Upper lobe of left lung (tissue), 6 donors: ENCODE measurements at regions not wholly inside any gene's neighbourhood (a gene's known extent, or its start where the extent isn't known, plus 50 kb on each side); places are given as distances from the start of the nearest gene placed in this dataset.

Experiments used
- ATAC-seq, 2 donors: fragments of 200-7000 bp; cut with Tn5 transposase; one replicate each; pipeline ENCODE4 v1.9.1; 2022; ENCODE audit warnings: mild to moderate bottlenecking in 2 of 2, moderate library complexity in 2 of 2; ENCODE audit not compliant: low FRiP score in 2 of 2
- DNase-seq, 2 donors: peaks; one replicate each; pipeline ENCODE4 v3.0.0-alpha.2; 2019 to 2020
- H3K27ac ChIP-seq, 4 donors: fragments of 200-600 bp; sonication (generic); one replicate each; pipeline ENCODE4 v1.5.1; 2016 to 2019
- H3K27me3 ChIP-seq, 4 donors: fragments of 200-600 bp; sonication (generic); one replicate each; pipeline ENCODE4 v1.5.1; 2017 to 2019
- H3K36me3 ChIP-seq, 4 donors: fragments of 200-600 bp; sonication (generic); one replicate each; pipeline ENCODE4 v1.5.1; 2016 to 2019
- H3K4me1 ChIP-seq, 4 donors: fragments of 200-600 bp; sonication (generic); one replicate each; pipeline ENCODE4 v1.5.1; 2018 to 2019
- H3K4me3 ChIP-seq, 4 donors: fragments of 200-600 bp; sonication (generic); one replicate each; pipeline ENCODE4 v1.5.1; 2017 to 2019; ENCODE audit warnings: mild to moderate bottlenecking in 2 of 4, moderate library complexity in 1 of 4
- H3K9me3 ChIP-seq, 4 donors: fragments of 200-600 bp; sonication (generic); one replicate each; pipeline ENCODE4 v1.5.1; 2018 to 2019
- EP300 ChIP-seq, 4 donors: sonication (generic); formaldehyde crosslinking; IDR thresholded peaks; one replicate each; pipeline ENCODE4 v1.5.1; 2017; ENCODE audit warnings: antibody characterized with exemption in 4 of 4, control low read depth in 2 of 4
- POLR2A ChIP-seq, 4 donors: fragments of 450-650 bp; IDR thresholded peaks; one replicate each; pipeline ENCODE4 v1.5.1; 2016 to 2017; ENCODE audit warnings: antibody characterized with exemption in 4 of 4, mild to moderate bottlenecking in 2 of 4
- POLR2AphosphoS5 ChIP-seq, 2 donors: sonication (generic); formaldehyde crosslinking; IDR thresholded peaks; one replicate each; pipeline ENCODE4 v1.5.1; 2017; ENCODE audit warnings: antibody characterized with exemption in 2 of 2
- WGBS, 2 donors: methylation state at CpG; one replicate each; pipeline ENCODE4 v1.1.5; 2017 to 2018; 5-methylcytosine and 5-hydroxymethylcytosine counted together
- TF ChIP-seq, protein P1 (sequence below), 6 experiments: fragments of 450-650 bp in 4 of 6; fragments of 200-600 bp in 2 of 6; sonication (generic) in 2 of 6; IDR thresholded peaks; one replicate each; pipeline ENCODE4 v1.5.1; 2016 to 2019; ENCODE audit warnings: antibody characterized with exemption in 6 of 6
- donor health status: DM: no; HTN: no; CAD: no; lungs with moderate emphysema.
- donor health status: DM: no; HTN: yes; CAD: no; lungs with severe emphysema.

DNA sequence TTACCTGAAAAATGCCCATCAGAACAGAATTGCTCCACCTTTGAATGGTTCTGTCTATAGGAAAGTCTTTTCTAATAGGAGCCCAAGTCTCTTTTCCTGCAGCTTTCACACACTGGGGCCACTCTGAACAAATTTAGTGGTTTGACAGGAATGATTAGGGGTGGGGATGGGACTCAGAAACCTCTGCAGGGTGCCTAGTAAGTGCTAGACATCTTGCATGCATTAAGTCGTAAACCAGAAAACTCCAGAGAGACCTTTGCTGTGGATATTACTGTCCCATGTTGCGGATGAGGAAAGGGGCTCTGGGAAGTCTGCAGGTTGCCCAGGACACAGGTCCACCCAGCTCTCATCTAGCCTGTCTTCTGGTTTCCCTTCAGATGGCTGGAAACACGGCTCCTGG is 189.7 kb downstream of the OPA1 start:
- TF ChIP-seq EP300 (IDR thresholded peaks at IDR 0.05) (no peak), POLR2A (IDR thresholded peaks at IDR 0.05) (no peak), POLR2AphosphoS5 (IDR thresholded peaks at IDR 0.05) (no peak)
- TF ChIP-seq, protein P1, sequence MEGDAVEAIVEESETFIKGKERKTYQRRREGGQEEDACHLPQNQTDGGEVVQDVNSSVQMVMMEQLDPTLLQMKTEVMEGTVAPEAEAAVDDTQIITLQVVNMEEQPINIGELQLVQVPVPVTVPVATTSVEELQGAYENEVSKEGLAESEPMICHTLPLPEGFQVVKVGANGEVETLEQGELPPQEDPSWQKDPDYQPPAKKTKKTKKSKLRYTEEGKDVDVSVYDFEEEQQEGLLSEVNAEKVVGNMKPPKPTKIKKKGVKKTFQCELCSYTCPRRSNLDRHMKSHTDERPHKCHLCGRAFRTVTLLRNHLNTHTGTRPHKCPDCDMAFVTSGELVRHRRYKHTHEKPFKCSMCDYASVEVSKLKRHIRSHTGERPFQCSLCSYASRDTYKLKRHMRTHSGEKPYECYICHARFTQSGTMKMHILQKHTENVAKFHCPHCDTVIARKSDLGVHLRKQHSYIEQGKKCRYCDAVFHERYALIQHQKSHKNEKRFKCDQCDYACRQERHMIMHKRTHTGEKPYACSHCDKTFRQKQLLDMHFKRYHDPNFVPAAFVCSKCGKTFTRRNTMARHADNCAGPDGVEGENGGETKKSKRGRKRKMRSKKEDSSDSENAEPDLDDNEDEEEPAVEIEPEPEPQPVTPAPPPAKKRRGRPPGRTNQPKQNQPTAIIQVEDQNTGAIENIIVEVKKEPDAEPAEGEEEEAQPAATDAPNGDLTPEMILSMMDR (IDR thresholded peaks at IDR 0.05), result no peak
- H3K4me3 ChIP-seq, result no peak overlapping the region
- peaks cover 0 to 10% (median 5%) of the 10 kb centered on the region in 4 donors for H3K4me1 ChIP-seq
- no peaks in the 10 kb centered on the region for H3K36me3 ChIP-seq
- no peak for ATAC-seq
- 80 to 100% methylated on average over 3 of the region's 3 CpGs for WGBS, 2 donors
- H3K27me3 ChIP-seq, result no peaks in the 10 kb centered on the region
- no peaks in the 10 kb centered on the region for H3K9me3 ChIP-seq
- no peak overlapping the region for H3K27ac ChIP-seq
- no peak for DNase-seq

DNA sequence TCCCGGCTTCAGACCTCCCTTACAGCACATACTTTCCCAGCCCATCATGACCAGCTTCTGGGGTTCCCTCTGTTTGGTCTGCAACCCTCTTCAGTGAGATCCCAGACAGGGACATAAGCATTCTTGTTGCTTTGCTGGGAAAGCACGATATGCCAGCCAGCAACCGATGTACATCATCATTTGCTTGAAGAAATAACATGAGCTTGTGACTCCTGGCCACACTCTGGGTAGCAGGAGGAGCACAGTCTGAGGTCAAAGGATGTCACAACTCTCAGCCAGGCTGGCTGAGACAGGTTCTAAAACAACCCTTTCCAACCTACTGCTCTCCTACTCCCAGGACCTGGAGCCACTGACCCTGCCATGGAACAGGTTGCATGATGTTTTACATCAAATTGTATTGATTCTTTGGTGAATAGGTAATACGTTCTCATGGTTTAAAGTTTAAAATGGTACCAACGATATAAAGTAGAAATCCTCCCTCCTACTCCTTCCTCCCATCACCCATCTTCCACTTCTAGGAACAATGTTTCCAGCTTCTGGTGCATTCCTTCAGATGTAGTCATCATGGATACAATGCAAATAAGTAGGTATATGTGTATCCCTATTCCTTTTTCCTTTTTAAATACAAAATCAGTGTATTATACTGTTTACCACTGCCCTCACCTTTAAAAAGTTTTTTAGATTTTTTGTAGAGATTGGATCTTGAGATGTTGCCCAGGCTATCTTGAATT is 190.3 kb downstream of the OPA1 start:
- Histone ChIP-seq H3K27me3 (no peaks in the 10 kb centered on the region), H3K4me1 (peaks cover 3 to 16% (median 10%) of the 10 kb centered on the region in 4 donors), H3K4me3 (no peak overlapping the region), H3K9me3 (no peaks in the 10 kb centered on the region), H3K27ac (no peak overlapping the region), H3K36me3 (no peaks in the 10 kb centered on the region)
- 88 to 91% methylated on average over 5 of the region's 5 CpGs for WGBS, 2 donors
- DNase-seq (no peak), ATAC-seq (no peak)
- TF ChIP-seq, protein P1 (IDR thresholded peaks at IDR 0.05), result no peak
- TF ChIP-seq POLR2AphosphoS5 (IDR thresholded peaks at IDR 0.05) (no peak), POLR2A (IDR thresholded peaks at IDR 0.05) (no peak), EP300 (IDR thresholded peaks at IDR 0.05) (no peak)

DNA sequence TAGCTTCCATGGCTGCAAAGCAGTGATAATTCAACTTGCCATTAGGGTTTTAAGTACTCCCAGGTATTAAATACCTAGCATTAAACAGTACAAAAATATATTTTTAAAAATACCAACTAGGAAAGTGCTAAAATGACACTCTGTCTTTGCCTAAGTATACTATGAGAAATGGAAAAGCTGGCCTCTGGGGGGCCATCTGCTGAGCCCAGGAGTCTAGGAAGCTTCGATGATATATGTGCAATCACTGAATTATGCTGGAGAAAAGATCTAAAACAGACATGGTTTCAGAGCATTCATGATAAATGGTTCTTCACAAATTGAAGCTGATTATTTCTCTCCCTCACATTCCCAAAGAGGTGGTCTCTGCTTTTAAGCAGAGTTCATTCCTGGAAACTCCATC is 191.8 kb downstream of the OPA1 start:
- Histone ChIP-seq H3K36me3 (no peaks in the 10 kb centered on the region), H3K27me3 (no peaks in the 10 kb centered on the region), H3K9me3 (no peaks in the 10 kb centered on the region), H3K27ac (no peak overlapping the region), H3K4me1 (peaks cover 3 to 23% (median 15%) of the 10 kb centered on the region in 4 donors), H3K4me3 (no peak overlapping the region)
- DNase-seq (no peak), ATAC-seq (no peak)
- TF ChIP-seq, protein P1 (IDR thresholded peaks at IDR 0.05), result no peak
- TF ChIP-seq EP300 (IDR thresholded peaks at IDR 0.05) (no peak), POLR2A (IDR thresholded peaks at IDR 0.05) (no peak), POLR2AphosphoS5 (IDR thresholded peaks at IDR 0.05) (no peak)
- WGBS, 2 donors, result 83 to 89% methylated on average over 1 of the region's 1 CpG

DNA sequence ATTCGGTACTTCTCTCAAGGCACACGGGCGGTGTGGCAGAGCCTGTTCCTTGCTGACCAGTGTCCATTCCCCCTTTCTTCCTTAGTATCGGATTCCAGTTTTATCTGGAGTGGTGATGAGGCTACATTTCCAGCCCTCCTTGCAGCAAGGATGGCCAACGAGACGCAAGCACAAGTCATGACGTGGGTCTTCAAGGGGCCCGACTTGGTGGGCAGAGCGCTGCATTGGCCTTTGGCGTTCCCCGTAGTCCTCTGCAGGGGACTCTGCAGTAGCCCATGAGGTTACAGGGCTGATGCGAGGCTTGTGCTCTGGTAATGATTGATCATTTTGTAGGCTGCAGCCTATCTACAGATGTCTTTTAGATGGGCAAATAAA is 194.5 kb downstream of the OPA1 start:
- H3K27me3 ChIP-seq, result no peaks in the 10 kb centered on the region
- H3K27ac ChIP-seq, result no peak overlapping the region
- H3K4me1 ChIP-seq, result peaks cover 3 to 24% (median 18%) of the 10 kb centered on the region in 4 donors
- no peaks in the 10 kb centered on the region for H3K9me3 ChIP-seq
- WGBS, 2 donors, result 84 to 90% methylated on average over 9 to 12 of the region's 12 CpGs
- no peak overlapping the region for H3K4me3 ChIP-seq
- ATAC-seq (no peak), DNase-seq (no peak)
- H3K36me3 ChIP-seq, result no peaks in the 10 kb centered on the region
- no peak for TF ChIP-seq EP300 (IDR thresholded peaks at IDR 0.05)
- TF ChIP-seq, protein P1 (IDR thresholded peaks at IDR 0.05), result no peak
